GM12892 (cell line): ENCODE measurements at regions not wholly inside any gene's neighbourhood (a gene's known extent, or its start where the extent isn't known, plus 50 kb on each side); places are given as distances from the start of the nearest gene placed in this dataset.

Source experiments
- POLR2A ChIP-seq: IDR thresholded peaks from 2 replicates; pipeline ENCODE4 v1.6.1; 2011; ENCODE audit warnings: low read depth, low read length, control low read depth
- POLR2AphosphoS5 ChIP-seq: IDR thresholded peaks from 2 replicates; pipeline ENCODE4 v1.6.1; 2011; ENCODE audit warnings: low read depth, low read length, control low read depth
- TAF1 ChIP-seq: IDR thresholded peaks from 2 replicates; pipeline ENCODE4 v1.6.1; 2011; ENCODE audit warnings: low read depth, mild to moderate bottlenecking, control low read depth, low read length, borderline replicate concordance

DNA sequence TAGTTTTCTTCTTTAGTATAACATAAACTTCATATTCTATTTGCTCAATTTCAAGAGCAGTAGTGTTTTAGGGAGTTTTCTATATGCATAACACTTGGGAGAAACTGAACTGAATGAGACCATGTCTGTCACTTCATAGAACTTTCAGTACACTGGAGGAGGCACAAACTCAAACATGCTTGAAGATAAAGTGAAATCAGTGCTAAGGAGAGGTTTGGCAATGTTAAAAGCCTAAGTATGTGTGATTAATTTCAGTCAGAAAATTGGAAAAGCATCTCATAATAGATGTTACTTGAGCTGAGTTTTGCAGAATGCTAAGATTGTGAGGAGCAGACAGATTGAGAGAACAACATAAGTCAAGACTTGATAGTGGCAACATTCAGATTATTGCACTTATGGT is 411.2 kb upstream of the HS3ST1 start:
- TF ChIP-seq POLR2A (no peak), TAF1 (no peak), POLR2AphosphoS5 (no peak)
